ENCODE measurements at regions not wholly inside any gene's neighbourhood (a gene's known extent, or its start where the extent isn't known, plus 50 kb on each side); places are given as distances from the start of the nearest gene placed in this dataset.

- TF ChIP-seq TEAD4 (IDR thresholded peaks at IDR 0.05) = peak; percentile 79
- TF ChIP-seq CEBPB (IDR thresholded peaks at IDR 0.05) = no peak; the same call in 1 of the 2 replicates
- TF ChIP-seq MAX (IDR thresholded peaks at IDR 0.05) = peak; percentile 45; the same call in 1 of the 2 replicates
- TF ChIP-seq RAD21 (IDR thresholded peaks at IDR 0.05; ENCODE audit: low read depth) = peak; percentile 18
Observed at GRCh38 chr1:58848818-58849411, 65.1 kb upstream of the JUN start.

Data from Ishikawa (cell line).